ENCODE measurements at regions not wholly inside any gene's neighbourhood (a gene's known extent, or its start where the extent isn't known, plus 50 kb on each side); places are given as distances from the start of the nearest gene placed in this dataset.

GRCh38 chr11:37525336-37525735, 927.3 kb upstream of the RAG2 start:
- TF ChIP-seq CTCF (conservative IDR thresholded peaks at IDR 0.05; ENCODE audit: low read length) (no peak), EZH2phosphoT487 (IDR thresholded peaks at IDR 0.05; ENCODE audit: borderline replicate concordance, low read depth, low read length) (no peak)

All from OCI-LY7 (cell line).